IMR-90 (cell line): ENCODE measurements at regions not wholly inside any gene's neighbourhood (a gene's known extent, or its start where the extent isn't known, plus 50 kb on each side); places are given as distances from the start of the nearest gene placed in this dataset.
A peak's percentile ranks its signal among the peaks of the same experiment; 100 is the strongest.

Source experiments
- ATAC-seq: fragments of 200-7000 bp; cut with Tn5 transposase; 2 replicates; pipeline ENCODE4 v1.9.1; 2020; ENCODE audit warnings: low read depth, mild to moderate bottlenecking, moderate library complexity
- BruUV-seq: library from RNA; stranded (reverse); fragments of 400-500 nt; replicated peaks from 2 replicates; lab custom pipeline; 2021; lab: Mats Ljungman, UMichigan
- CTCF ChIA-PET: fragments of 300-600 bp; formaldehyde crosslinking; extraction: SDS; loops from one replicate; lab custom pipeline; 2021; ENCODE audit warnings: antibody characterized with exemption; lab: Yijun Ruan, JAX
- POLR2A ChIA-PET: fragments of 300-600 bp; sonication (Branson Sonifier 250); formaldehyde crosslinking; loops from one replicate; lab custom pipeline; 2022; ENCODE audit warnings: antibody characterized with exemption; ENCODE audit not compliant: unreplicated experiment; lab: Charles Lee
- DNase-seq: peaks from one replicate; pipeline ENCODE4 v3.0.0; 2013
- H2AFZ ChIP-seq: replicated peaks from 2 replicates; pipeline ENCODE3; 2013; ENCODE audit warnings: low read length, mild to moderate bottlenecking; ENCODE audit not compliant: poor library complexity
- H2AK5ac ChIP-seq: 2 replicates; pipeline ENCODE4 v1.6.1; 2013; ENCODE audit warnings: low read depth, low read length, inconsistent platforms
- H2AK9ac ChIP-seq: replicated peaks from 2 replicates; pipeline ENCODE3; 2013; ENCODE audit warnings: mild to moderate bottlenecking, low read depth, low read length, moderate library complexity; ENCODE audit not compliant: poor library complexity
- H2BK120ac ChIP-seq: 2 replicates; pipeline ENCODE4 v1.6.1; 2013; ENCODE audit warnings: low read depth, low read length, inconsistent platforms
- H2BK15ac ChIP-seq: 3 replicates; pipeline ENCODE4 v1.6.1; 2013; ENCODE audit warnings: low read depth, low read length, inconsistent platforms
- H2BK20ac ChIP-seq: 2 replicates; pipeline ENCODE4 v1.6.1; 2013; ENCODE audit warnings: low read depth, mild to moderate bottlenecking, inconsistent platforms, low read length, moderate library complexity
- H2BK5ac ChIP-seq: 2 replicates; pipeline ENCODE4 v1.6.1; 2013; ENCODE audit warnings: mild to moderate bottlenecking, low read depth, low read length, inconsistent platforms; ENCODE audit not compliant: poor library complexity, severe bottlenecking
- H3K14ac ChIP-seq: replicated peaks from 2 replicates; pipeline ENCODE4 v1.6.1; 2013; ENCODE audit warnings: low read depth, low read length, inconsistent platforms
- H3K18ac ChIP-seq: 2 replicates; pipeline ENCODE4 v1.6.1; 2013; ENCODE audit warnings: low read depth, low read length, control low read depth
- H3K23ac ChIP-seq: 2 replicates; pipeline ENCODE4 v1.6.1; 2013; ENCODE audit warnings: low read depth, low read length, inconsistent platforms
- H3K27ac ChIP-seq: 2 replicates; pipeline ENCODE4 v1.5.1; 2013; ENCODE audit warnings: mild to moderate bottlenecking, control low read depth, low read length; ENCODE audit not compliant: insufficient read depth
- H3K27me3 ChIP-seq: 2 replicates; pipeline ENCODE4 v1.6.1; 2013; ENCODE audit warnings: low read length; ENCODE audit not compliant: control insufficient read depth, insufficient read depth
- H3K36me3 ChIP-seq: 2 replicates; pipeline ENCODE4 v1.6.1; 2013; ENCODE audit warnings: low read length, mixed read lengths; ENCODE audit not compliant: control insufficient read depth, insufficient read depth
- H3K4ac ChIP-seq: 2 replicates; pipeline ENCODE4 v1.6.1; 2013; ENCODE audit warnings: low read depth, low read length, inconsistent platforms
- H3K4me1 ChIP-seq: 2 replicates; pipeline ENCODE4 v1.6.1; 2013; ENCODE audit warnings: low read length, mixed read lengths; ENCODE audit not compliant: control insufficient read depth, insufficient read depth
- H3K4me2 ChIP-seq: 2 replicates; pipeline ENCODE4 v1.6.1; 2013; ENCODE audit warnings: low read depth, mild to moderate bottlenecking, control low read depth, low read length, moderate library complexity
- H3K4me3 ChIP-seq: 2 replicates; pipeline ENCODE4 v1.5.1; 2013; ENCODE audit warnings: low read depth, mild to moderate bottlenecking, control low read depth, low read length, moderate library complexity; ENCODE audit not compliant: insufficient read depth
- H3K56ac ChIP-seq: 2 replicates; pipeline ENCODE4 v1.6.1; 2013; ENCODE audit warnings: low read length, inconsistent platforms; ENCODE audit not compliant: insufficient read depth; ENCODE audit errors: extremely low read depth
- H3K79me1 ChIP-seq, 2 experiments: 2 replicates each; pipeline ENCODE4 v1.6.1; 2013; ENCODE audit warnings: low read length in 2 of 2, inconsistent platforms in 1 of 2, low read depth in 1 of 2
- H3K9ac ChIP-seq: 2 replicates; pipeline ENCODE4 v1.6.1; 2013; ENCODE audit warnings: low read depth, low read length, control low read depth
- H3K9me1 ChIP-seq: 2 replicates; pipeline ENCODE4 v1.6.1; 2013; ENCODE audit warnings: low read length, inconsistent platforms; ENCODE audit not compliant: insufficient read depth
- H3K9me3 ChIP-seq: 2 replicates; pipeline ENCODE4 v1.6.1; 2013; ENCODE audit warnings: low read length; ENCODE audit not compliant: control insufficient read depth, insufficient read depth
- H4K20me1 ChIP-seq: 2 replicates; pipeline ENCODE4 v1.6.1; 2013; ENCODE audit warnings: low read length, inconsistent platforms; ENCODE audit not compliant: insufficient read depth
- H4K5ac ChIP-seq: 2 replicates; pipeline ENCODE4 v1.6.1; 2013; ENCODE audit warnings: mild to moderate bottlenecking, low read depth, low read length, control low read depth
- H4K8ac ChIP-seq, 2 experiments: 2 replicates each; pipeline ENCODE4 v1.6.1; 2013; ENCODE audit warnings: low read depth in 2 of 2, low read length in 2 of 2, control low read depth in 1 of 2, inconsistent platforms in 1 of 2
- H4K91ac ChIP-seq: 2 replicates; pipeline ENCODE4 v1.6.1; 2013; ENCODE audit warnings: low read depth, low read length, inconsistent platforms; ENCODE audit not compliant: insufficient read depth
- CHD1 ChIP-seq: IDR thresholded peaks from 2 replicates; pipeline ENCODE4 v1.6.1; 2012; ENCODE audit warnings: low read depth, low read length, improper control_type of control experiment
- MAFK ChIP-seq: IDR thresholded peaks from 2 replicates; pipeline ENCODE4 v1.6.1; 2012; ENCODE audit warnings: low read depth, low read length, improper control_type of control experiment
- MAZ ChIP-seq: IDR thresholded peaks from 2 replicates; pipeline ENCODE4 v1.6.1; 2012; ENCODE audit warnings: low read depth, mild to moderate bottlenecking, low read length, improper control_type of control experiment, moderate library complexity, borderline replicate concordance
- NFE2L2 ChIP-seq: fragments of 150-350 bp; IDR thresholded peaks from 2 replicates; pipeline ENCODE4 v1.6.1; 2016; ENCODE audit warnings: low read depth, mild to moderate bottlenecking, low read length
- WGBS, 2 experiments: methylation state at CpG; one replicate each; pipeline versions ENCODE4 v1.1.5 to v1.1.7; 2013; ENCODE audit warnings: missing lambda C conversion rate in 2 of 2; ENCODE audit not compliant: insufficient read length in 1 of 2; ENCODE audit errors: extremely low coverage in 2 of 2; 5-methylcytosine and 5-hydroxymethylcytosine counted together
- dilution Hi-C: fragments of 300-500 bp; cut with HindIII; formaldehyde crosslinking; loops from one replicate; pipeline ENCODE4 v1.14.3; 2018; ENCODE audit warnings: low sequenced_read_pairs; ENCODE audit not compliant: unreplicated experiment
- in situ Hi-C: fragments of 300-500 bp; cut with MboI; formaldehyde crosslinking; loops from 3 replicates; pipeline ENCODE4 v1.14.3; 2019; ENCODE audit warnings: low sequenced_read_pairs, inconsistent platforms, mixed read lengths
- intact Hi-C: fragments of 100-400 bp; cut with micrococcal nuclease; formaldehyde crosslinking; loops from 2 replicates; pipeline ENCODE4 v1.10.0; 2022
- TF ChIP-seq, protein P1 (sequence below): fragments of 150-350 bp; IDR thresholded peaks from 2 replicates; pipeline ENCODE4 v1.6.1; 2016; ENCODE audit warnings: low read depth, mild to moderate bottlenecking, low read length, moderate library complexity, borderline replicate concordance
- TF ChIP-seq, protein P2 (sequence below): conservative IDR thresholded peaks from 2 replicates; pipeline ENCODE4 v1.5.1; 2012; ENCODE audit warnings: mild to moderate bottlenecking, low read depth, low read length, improper control_type of control experiment
- TF ChIP-seq, protein P3 (sequence below): fragments of 150-350 bp; IDR thresholded peaks from 2 replicates; pipeline ENCODE4 v1.6.1; 2017; ENCODE audit warnings: mild to moderate bottlenecking, antibody characterized with exemption, low read length, low read depth

DNA sequence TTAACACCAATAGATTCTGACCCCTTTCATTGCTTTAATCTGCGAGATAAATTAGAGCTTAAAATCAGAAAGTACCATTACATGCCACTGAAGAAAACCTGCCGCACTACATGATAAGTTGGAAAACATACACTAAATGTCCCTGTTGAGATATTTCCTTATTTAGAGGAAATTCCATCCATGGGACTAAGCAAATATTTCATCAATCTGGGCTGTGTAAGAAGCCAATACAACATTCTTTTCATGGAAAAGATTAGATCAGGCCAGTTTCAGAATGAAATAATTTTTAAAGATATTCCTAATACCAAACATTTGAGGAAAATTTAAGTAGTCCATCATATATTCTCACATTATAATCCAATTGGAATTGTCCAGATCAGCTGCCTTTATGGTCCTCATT is 112.8 kb downstream of the LLPH start:
- H4K8ac ChIP-seq: no peak overlapping the region
- ChIA-PET POLR2A (no interaction called here), CTCF (interaction anchor here (0.6 kb wide), 1 partner anchor 453 kb away, joined by 3 read pairs; no protein-coding TSS in a partner anchor)
- H3K9ac ChIP-seq: no peak overlapping the region
- no peak overlapping the region for H2BK5ac ChIP-seq
- no peak overlapping the region for H3K56ac ChIP-seq
- H4K20me1 ChIP-seq: no peaks in the 10 kb centered on the region
- no peak overlapping the region; the same call in 2 of the 3 replicates for H2BK15ac ChIP-seq
- no peak overlapping the region for H3K14ac ChIP-seq
- H2BK120ac ChIP-seq: no peak overlapping the region; the same call in 1 of the 2 replicates
- no peak overlapping the region for H3K18ac ChIP-seq
- H4K5ac ChIP-seq: no peak overlapping the region
- ATAC-seq: 0 out of 2 replicates have a peak, but pooled peaks have one; percentile 24
- peak; percentile 8 for DNase-seq
- H3K27me3 ChIP-seq: peaks cover 4% of the 10 kb centered on the region; the same call in 1 of the 2 replicates
- no peak for TF ChIP-seq NFE2L2
- no peak for TF ChIP-seq CHD1
- TF ChIP-seq, protein P1, sequence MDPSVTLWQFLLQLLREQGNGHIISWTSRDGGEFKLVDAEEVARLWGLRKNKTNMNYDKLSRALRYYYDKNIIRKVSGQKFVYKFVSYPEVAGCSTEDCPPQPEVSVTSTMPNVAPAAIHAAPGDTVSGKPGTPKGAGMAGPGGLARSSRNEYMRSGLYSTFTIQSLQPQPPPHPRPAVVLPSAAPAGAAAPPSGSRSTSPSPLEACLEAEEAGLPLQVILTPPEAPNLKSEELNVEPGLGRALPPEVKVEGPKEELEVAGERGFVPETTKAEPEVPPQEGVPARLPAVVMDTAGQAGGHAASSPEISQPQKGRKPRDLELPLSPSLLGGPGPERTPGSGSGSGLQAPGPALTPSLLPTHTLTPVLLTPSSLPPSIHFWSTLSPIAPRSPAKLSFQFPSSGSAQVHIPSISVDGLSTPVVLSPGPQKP: no peak
- TF ChIP-seq, protein P2, sequence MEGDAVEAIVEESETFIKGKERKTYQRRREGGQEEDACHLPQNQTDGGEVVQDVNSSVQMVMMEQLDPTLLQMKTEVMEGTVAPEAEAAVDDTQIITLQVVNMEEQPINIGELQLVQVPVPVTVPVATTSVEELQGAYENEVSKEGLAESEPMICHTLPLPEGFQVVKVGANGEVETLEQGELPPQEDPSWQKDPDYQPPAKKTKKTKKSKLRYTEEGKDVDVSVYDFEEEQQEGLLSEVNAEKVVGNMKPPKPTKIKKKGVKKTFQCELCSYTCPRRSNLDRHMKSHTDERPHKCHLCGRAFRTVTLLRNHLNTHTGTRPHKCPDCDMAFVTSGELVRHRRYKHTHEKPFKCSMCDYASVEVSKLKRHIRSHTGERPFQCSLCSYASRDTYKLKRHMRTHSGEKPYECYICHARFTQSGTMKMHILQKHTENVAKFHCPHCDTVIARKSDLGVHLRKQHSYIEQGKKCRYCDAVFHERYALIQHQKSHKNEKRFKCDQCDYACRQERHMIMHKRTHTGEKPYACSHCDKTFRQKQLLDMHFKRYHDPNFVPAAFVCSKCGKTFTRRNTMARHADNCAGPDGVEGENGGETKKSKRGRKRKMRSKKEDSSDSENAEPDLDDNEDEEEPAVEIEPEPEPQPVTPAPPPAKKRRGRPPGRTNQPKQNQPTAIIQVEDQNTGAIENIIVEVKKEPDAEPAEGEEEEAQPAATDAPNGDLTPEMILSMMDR: no peak
- TF ChIP-seq, protein P3, sequence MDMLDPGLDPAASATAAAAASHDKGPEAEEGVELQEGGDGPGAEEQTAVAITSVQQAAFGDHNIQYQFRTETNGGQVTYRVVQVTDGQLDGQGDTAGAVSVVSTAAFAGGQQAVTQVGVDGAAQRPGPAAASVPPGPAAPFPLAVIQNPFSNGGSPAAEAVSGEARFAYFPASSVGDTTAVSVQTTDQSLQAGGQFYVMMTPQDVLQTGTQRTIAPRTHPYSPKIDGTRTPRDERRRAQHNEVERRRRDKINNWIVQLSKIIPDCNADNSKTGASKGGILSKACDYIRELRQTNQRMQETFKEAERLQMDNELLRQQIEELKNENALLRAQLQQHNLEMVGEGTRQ: no peak
- TF ChIP-seq MAFK: no peak
- no peak for TF ChIP-seq MAZ
- WGBS, 2 experiments: no CpG with 5 or more reads among the region's 2 CpGs
- H3K23ac ChIP-seq: no peak overlapping the region
- no peaks in the 10 kb centered on the region for H3K9me3 ChIP-seq
- H3K9me1 ChIP-seq: no peaks in the 10 kb centered on the region
- H3K4me2 ChIP-seq: no peak overlapping the region
- no peak overlapping the region for H2AFZ ChIP-seq
- intact Hi-C loops (no loop called here), dilution Hi-C loops (no loop called here), in situ Hi-C loops (loop anchor here (25.0 kb wide), 1 partner anchor 1130 kb away; no protein-coding TSS in a partner anchor)
- no peak overlapping the region for H4K91ac ChIP-seq
- no TSS peak for BruUV-seq
- H3K4ac ChIP-seq: no peak overlapping the region
- no peak overlapping the region for H2AK5ac ChIP-seq
- no peak overlapping the region for H2BK20ac ChIP-seq
- no peaks in the 10 kb centered on the region for H3K36me3 ChIP-seq
- H3K4me3 ChIP-seq: no peak overlapping the region
- H3K27ac ChIP-seq: no peak overlapping the region
- peaks cover 17% of the 10 kb centered on the region for H3K4me1 ChIP-seq
- no peak overlapping the region for H2AK9ac ChIP-seq
- H3K79me1 ChIP-seq: no peaks in the 10 kb centered on the region
